ENCODE measurements at regions not wholly inside any gene's neighbourhood (a gene's known extent, or its start where the extent isn't known, plus 50 kb on each side); places are given as distances from the start of the nearest gene placed in this dataset.

GRCh38 chr3:66107855-66108254, 69.1 kb upstream of the MAGI1 start:
- H3K4me3 Mint-ChIP-seq, result no peak overlapping the region
- peaks cover 3% of the 10 kb centered on the region for H3K27me3 Mint-ChIP-seq
- no peaks in the 10 kb centered on the region for H3K36me3 Mint-ChIP-seq
- no peaks in the 10 kb centered on the region for H3K4me1 Mint-ChIP-seq (ENCODE audit: unreplicated experiment)
- H3K9me3 Mint-ChIP-seq, result no peaks in the 10 kb centered on the region
- no peak for DNase-seq (ENCODE audit: extremely low spot score, unreplicated experiment)
- no peak overlapping the region for H3K27ac Mint-ChIP-seq
- TF ChIP-seq CTCF (conservative IDR thresholded peaks at IDR 0.05), result no peak

GRCh38 chr3:66106788-66107187, 68.1 kb upstream of the MAGI1 start:
- Mint-ChIP-seq H3K4me1 (ENCODE audit: unreplicated experiment) (no peaks in the 10 kb centered on the region), H3K27me3 (peaks cover 3% of the 10 kb centered on the region), H3K9me3 (peaks cover 6% of the 10 kb centered on the region), H3K27ac (no peak overlapping the region), H3K4me3 (no peak overlapping the region), H3K36me3 (no peaks in the 10 kb centered on the region)
- no peak for DNase-seq (ENCODE audit: extremely low spot score, unreplicated experiment)
- no peak for TF ChIP-seq CTCF (conservative IDR thresholded peaks at IDR 0.05)

DNA sequence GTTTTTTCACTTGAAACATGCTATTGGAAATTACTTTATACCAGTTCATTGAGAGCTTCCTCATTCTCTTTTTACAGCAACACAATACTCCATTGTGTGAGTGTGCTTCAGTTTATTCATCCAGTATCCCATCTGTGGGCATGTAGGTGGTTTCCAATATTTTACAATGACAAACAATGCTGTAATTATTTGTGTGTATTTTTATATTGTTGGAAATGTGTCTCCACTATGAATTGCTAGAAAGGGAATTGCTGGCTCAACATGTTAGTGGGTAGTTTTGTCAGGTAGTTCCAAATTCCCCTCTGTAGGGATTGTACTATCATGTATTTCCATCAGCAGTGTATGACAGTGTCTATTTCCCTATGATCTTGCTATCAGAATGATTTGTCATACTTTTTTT, 65.8 kb upstream of the MAGI1 start:
- no peaks in the 10 kb centered on the region for H3K27me3 Mint-ChIP-seq
- peaks cover 7% of the 10 kb centered on the region for H3K9me3 Mint-ChIP-seq
- no peak overlapping the region for H3K4me3 Mint-ChIP-seq
- H3K36me3 Mint-ChIP-seq, result no peaks in the 10 kb centered on the region
- DNase-seq (ENCODE audit: extremely low spot score, unreplicated experiment), result no peak
- H3K27ac Mint-ChIP-seq, result no peak overlapping the region
- no peak for TF ChIP-seq CTCF (conservative IDR thresholded peaks at IDR 0.05)
- H3K4me1 Mint-ChIP-seq (ENCODE audit: unreplicated experiment), result no peaks in the 10 kb centered on the region

- H3K4me3 Mint-ChIP-seq, result no peak overlapping the region
- H3K4me1 Mint-ChIP-seq (ENCODE audit: unreplicated experiment), result no peaks in the 10 kb centered on the region
- DNase-seq (ENCODE audit: extremely low spot score, unreplicated experiment), result no peak
- peaks cover 4% of the 10 kb centered on the region for H3K27me3 Mint-ChIP-seq
- TF ChIP-seq CTCF (conservative IDR thresholded peaks at IDR 0.05), result no peak
- no peaks in the 10 kb centered on the region for H3K36me3 Mint-ChIP-seq
- H3K9me3 Mint-ChIP-seq, result peaks cover 7% of the 10 kb centered on the region
- H3K27ac Mint-ChIP-seq, result no peak overlapping the region
These were observed 65.0 kb upstream of the MAGI1 start for GRCh38 chr3:66103729-66104128.

- H3K9me3 Mint-ChIP-seq, result peaks cover 7% of the 10 kb centered on the region
- no peaks in the 10 kb centered on the region for H3K36me3 Mint-ChIP-seq
- no peak for DNase-seq (ENCODE audit: extremely low spot score, unreplicated experiment)
- no peak overlapping the region for H3K27ac Mint-ChIP-seq
- no peaks in the 10 kb centered on the region for H3K4me1 Mint-ChIP-seq (ENCODE audit: unreplicated experiment)
- no peak for TF ChIP-seq CTCF (conservative IDR thresholded peaks at IDR 0.05)
- peaks cover 6% of the 10 kb centered on the region for H3K27me3 Mint-ChIP-seq
- H3K4me3 Mint-ChIP-seq, result no peak overlapping the region
These were observed 63.2 kb upstream of the MAGI1 start for GRCh38 chr3:66101901-66102300.

DNA sequence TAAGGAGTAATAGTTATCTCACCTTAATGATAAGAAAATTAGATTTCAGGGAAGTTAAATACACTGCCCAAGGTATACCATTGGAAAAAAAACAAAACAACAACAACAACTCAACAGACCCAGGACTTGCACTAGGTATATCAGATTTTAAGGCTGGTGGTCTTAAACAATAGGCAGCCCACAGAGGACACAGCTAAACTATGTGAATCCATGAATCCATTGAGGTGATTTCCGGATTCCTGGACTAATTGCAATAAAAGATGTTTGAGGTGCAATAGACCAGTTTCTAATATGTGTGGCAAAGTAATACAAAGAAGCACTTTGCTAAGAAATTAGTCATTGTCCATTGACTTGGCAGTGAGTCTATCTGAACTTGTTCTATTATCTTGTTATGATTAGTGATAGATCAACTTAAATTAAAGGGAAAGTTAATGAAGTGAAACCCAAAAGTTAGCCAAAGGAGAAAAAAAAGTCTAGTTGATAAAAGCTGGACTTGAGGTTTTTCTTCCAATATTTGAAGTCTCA, 60.9 kb upstream of the MAGI1 start:
- no peak overlapping the region for H3K4me3 Mint-ChIP-seq
- H3K27ac Mint-ChIP-seq, result no peak overlapping the region
- no peak for DNase-seq (ENCODE audit: extremely low spot score, unreplicated experiment)
- H3K9me3 Mint-ChIP-seq, result peaks cover 18% of the 10 kb centered on the region
- H3K27me3 Mint-ChIP-seq, result peaks cover 6% of the 10 kb centered on the region
- no peak for TF ChIP-seq CTCF (conservative IDR thresholded peaks at IDR 0.05)
- no peaks in the 10 kb centered on the region for H3K36me3 Mint-ChIP-seq
- peaks cover 5% of the 10 kb centered on the region for H3K4me1 Mint-ChIP-seq (ENCODE audit: unreplicated experiment)
